HUES64 (cell line): ENCODE measurements at regions not wholly inside any gene's neighbourhood (a gene's known extent, or its start where the extent isn't known, plus 50 kb on each side); places are given as distances from the start of the nearest gene placed in this dataset.

Experiments
- H3K27ac ChIP-seq: 2 replicates; pipeline ENCODE4 v1.7.0; 2013; ENCODE audit warnings: low read depth, low read length, inconsistent platforms
- H3K27me3 ChIP-seq: 2 replicates; pipeline ENCODE4 v1.6.1; 2013; ENCODE audit warnings: mild to moderate bottlenecking, low read length; ENCODE audit not compliant: insufficient read depth
- H3K36me3 ChIP-seq: 2 replicates; pipeline ENCODE4 v1.6.1; 2013; ENCODE audit warnings: mild to moderate bottlenecking, low read length; ENCODE audit not compliant: insufficient read depth
- H3K4me1 ChIP-seq: 2 replicates; pipeline ENCODE4 v1.6.1; 2013; ENCODE audit warnings: mild to moderate bottlenecking, low read length, moderate library complexity; ENCODE audit not compliant: insufficient read depth
- H3K4me3 ChIP-seq: 2 replicates; pipeline ENCODE4 v1.5.1; 2013; ENCODE audit warnings: mild to moderate bottlenecking, low read length, moderate library complexity
- H3K9ac ChIP-seq: 2 replicates; pipeline ENCODE4 v1.6.1; 2013; ENCODE audit warnings: mild to moderate bottlenecking, low read depth, low read length
- H3K9me3 ChIP-seq: 2 replicates; pipeline ENCODE4 v1.6.1; 2013; ENCODE audit warnings: low read depth, low read length; ENCODE audit not compliant: insufficient read depth
- WGBS: fragments of 150-250, 120-280 bp; methylation state at CpG from one replicate; pipeline ENCODE4 v1.1.7; 2013; ENCODE audit warnings: missing lambda C conversion rate; 5-methylcytosine and 5-hydroxymethylcytosine counted together

DNA sequence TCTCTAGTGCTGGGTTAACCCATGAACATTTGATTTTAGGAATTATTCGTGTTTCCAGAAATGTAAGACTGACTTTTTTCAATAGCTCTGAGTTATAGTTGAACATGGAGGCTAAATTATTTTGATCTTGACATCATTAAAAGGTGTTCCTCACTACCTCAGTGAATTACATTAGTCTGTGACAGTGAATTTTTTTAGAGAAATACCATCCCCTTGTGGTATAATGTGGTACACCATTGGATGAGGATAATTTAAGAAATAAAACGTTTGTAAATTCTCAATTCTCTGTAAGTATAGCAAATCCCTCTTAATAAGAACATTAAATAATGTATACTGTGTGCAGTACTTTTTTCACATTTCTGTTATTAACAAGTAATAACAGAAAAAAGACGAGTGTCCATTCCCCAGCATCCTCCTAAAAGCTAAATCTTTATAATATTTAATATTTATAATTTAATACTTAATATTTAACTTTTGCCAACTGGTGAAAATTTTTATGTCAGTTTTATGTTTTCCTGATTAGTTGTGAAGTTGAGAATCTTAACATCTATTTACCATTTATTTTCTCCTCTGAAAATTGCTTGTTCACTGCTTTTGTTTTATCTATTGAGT lies 70.3 kb upstream of the CWC22 start:
- Histone ChIP-seq H3K27ac (no peak overlapping the region), H3K9me3 (peaks cover 14% of the 10 kb centered on the region), H3K27me3 (no peaks in the 10 kb centered on the region), H3K36me3 (no peaks in the 10 kb centered on the region), H3K4me1 (peaks cover 6% of the 10 kb centered on the region), H3K4me3 (no peak overlapping the region), H3K9ac (no peak overlapping the region)
- WGBS: 23% methylated on average over 1 of the region's 3 CpGs

DNA sequence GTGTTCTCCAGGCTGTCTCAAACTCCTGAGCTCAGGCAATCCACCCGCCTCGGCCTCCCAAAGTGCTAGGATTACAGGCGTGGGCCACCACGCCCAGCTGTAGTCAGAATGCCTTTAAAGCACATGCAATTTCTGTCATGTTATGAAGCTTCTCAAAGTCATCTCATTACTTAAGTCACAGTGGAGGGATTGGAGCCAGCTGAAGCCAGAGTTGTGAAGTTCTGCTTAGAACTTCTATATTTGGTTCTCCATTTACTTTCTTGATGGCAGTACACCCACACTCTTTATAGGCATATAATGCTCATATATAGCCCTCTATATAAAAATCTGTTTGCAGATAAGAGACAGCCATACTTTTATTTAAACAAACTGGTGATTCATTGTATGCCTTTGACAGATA lies 68.8 kb upstream of the CWC22 start:
- H3K36me3 ChIP-seq: no peaks in the 10 kb centered on the region
- H3K27ac ChIP-seq: no peak overlapping the region
- no peak overlapping the region for H3K9ac ChIP-seq
- H3K4me1 ChIP-seq: peaks cover 16% of the 10 kb centered on the region
- H3K27me3 ChIP-seq: no peaks in the 10 kb centered on the region
- peaks cover 2% of the 10 kb centered on the region for H3K9me3 ChIP-seq
- 94% methylated on average over 4 of the region's 4 CpGs for WGBS
- no peak overlapping the region for H3K4me3 ChIP-seq

DNA sequence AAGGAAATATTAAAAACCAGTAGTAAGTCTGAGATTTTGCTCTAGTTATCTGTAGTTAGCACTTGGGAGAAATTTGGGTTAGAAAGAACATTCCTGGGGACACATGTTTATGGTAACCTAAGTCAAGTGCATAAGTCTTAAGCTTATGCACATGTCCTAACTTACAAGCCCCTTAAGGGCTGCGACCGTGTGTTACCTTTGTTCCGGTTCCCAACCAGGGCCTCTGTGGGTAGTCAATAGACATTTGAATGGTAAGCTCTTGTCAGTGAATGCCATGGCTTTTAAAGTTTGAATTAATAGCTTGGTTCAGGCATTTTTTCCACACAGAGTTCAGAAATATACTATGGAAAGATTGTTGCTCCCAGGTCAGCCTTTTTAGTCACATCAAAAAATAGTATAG lies 64.7 kb upstream of the CWC22 start:
- no peak overlapping the region for H3K4me3 ChIP-seq
- peak overlapping the region; percentile 29; the same call in 1 of the 2 replicates for H3K27ac ChIP-seq
- no peak overlapping the region for H3K9ac ChIP-seq
- whole genome bisulfite sequencing: 24% methylated on average over 3 of the region's 3 CpGs
- H3K36me3 ChIP-seq: no peaks in the 10 kb centered on the region
- H3K4me1 ChIP-seq: peaks cover 16% of the 10 kb centered on the region
- H3K27me3 ChIP-seq: no peaks in the 10 kb centered on the region
- H3K9me3 ChIP-seq: peaks cover 25% of the 10 kb centered on the region

DNA sequence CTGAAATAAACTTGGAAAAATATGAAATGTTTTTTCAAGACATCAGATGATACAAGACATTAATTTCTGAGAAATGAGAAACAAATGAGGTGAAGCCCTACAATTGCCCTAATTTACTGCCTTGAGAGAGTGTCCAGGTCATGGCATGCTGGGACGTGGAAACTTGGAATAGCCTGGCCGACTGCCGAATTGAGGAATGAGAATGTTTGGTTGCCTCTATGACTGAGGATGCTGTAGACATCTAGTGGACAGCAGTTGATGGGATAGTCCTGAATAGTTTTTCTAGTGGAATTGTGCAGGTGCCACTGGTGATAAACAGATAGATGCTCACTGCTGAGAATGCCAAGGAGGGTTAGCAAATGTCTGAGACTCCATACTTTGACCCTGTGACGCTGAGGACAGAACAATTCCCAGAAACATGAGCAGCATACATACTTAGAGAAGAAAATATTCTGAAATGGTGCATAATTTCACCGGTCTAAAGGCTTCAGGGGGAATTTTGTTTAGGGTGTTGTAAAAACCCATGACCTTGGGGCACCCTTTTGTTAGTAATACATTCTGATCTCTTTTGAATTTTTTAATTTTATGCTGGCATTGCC lies 56.5 kb upstream of the CWC22 start:
- no peak overlapping the region for H3K4me3 ChIP-seq
- peaks cover 4% of the 10 kb centered on the region; the same call in 1 of the 2 replicates for H3K4me1 ChIP-seq
- WGBS: 93% methylated on average over 5 of the region's 5 CpGs
- H3K27ac ChIP-seq: no peak overlapping the region
- no peaks in the 10 kb centered on the region for H3K27me3 ChIP-seq
- no peaks in the 10 kb centered on the region for H3K36me3 ChIP-seq
- H3K9ac ChIP-seq: no peak overlapping the region
- H3K9me3 ChIP-seq: peaks cover 2% of the 10 kb centered on the region; the same call in 1 of the 2 replicates

DNA sequence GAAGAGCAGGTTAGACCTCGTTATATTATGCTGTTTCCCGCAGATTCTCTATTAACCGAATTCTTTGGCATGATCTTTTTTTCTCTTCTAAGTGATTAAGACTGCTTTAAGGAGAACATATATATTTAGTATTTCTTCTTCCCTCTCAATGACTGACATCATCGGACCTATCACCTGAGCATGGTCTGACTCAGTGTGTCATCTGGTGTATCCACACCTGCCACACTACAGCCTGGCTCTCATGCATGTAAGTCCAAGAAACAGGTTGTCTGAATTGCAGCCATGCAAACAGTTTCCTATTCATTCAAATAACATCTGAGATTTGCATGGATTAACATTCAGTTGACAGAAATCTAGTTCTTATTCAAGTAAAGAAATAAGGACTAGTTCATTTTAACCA lies 55.1 kb upstream of the CWC22 start:
- H3K9ac ChIP-seq: no peak overlapping the region
- no peaks in the 10 kb centered on the region for H3K9me3 ChIP-seq
- H3K27ac ChIP-seq: no peak overlapping the region
- peaks cover 18% of the 10 kb centered on the region for H3K4me1 ChIP-seq
- 98% methylated on average over 4 of the region's 4 CpGs for WGBS
- H3K27me3 ChIP-seq: no peaks in the 10 kb centered on the region
- no peak overlapping the region for H3K4me3 ChIP-seq
- no peaks in the 10 kb centered on the region for H3K36me3 ChIP-seq

DNA sequence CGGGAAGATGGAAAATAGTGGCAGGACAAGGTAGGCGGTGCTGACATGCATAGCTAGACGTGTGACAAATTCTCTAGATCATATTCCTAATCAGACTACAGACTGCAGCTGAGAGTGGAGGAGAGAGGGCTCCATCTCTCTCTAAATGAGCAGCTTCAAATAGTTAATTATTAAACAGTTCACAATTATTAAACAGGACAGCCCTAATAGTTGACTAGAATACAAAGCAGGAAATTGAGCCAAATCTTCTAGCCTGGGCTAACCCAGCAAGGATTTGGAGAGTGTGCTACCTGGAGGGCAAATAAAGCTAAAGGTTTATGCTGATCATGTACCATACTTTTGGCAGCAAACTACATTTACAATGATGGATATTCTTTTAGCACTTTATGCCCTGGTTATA lies 54.4 kb upstream of the CWC22 start:
- Histone ChIP-seq H3K9me3 (no peaks in the 10 kb centered on the region), H3K36me3 (no peaks in the 10 kb centered on the region), H3K4me1 (peaks cover 21% of the 10 kb centered on the region), H3K4me3 (no peak overlapping the region), H3K27me3 (no peaks in the 10 kb centered on the region), H3K9ac (no peak overlapping the region), H3K27ac (no peak overlapping the region)
- 94% methylated on average over 2 of the region's 3 CpGs for WGBS

DNA sequence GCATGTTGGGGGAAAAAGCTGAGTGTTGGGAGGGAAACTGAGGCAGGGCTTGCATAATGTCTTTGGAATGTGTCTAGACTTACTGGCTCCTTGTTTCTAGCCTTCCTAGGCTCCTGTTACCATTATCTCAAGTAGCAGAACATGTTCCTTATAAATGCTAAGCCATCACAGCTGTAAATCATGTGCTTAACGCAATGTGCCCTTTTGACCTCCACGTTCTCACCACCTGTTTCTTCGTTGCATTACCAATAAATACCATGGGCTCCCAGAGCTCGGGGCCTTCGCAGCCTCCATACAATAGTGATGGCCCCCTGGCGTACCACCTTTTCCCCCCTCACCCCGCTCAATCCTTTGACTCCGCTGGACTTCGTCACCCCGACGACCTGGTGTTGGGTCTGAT lies 54.0 kb upstream of the CWC22 start:
- no peaks in the 10 kb centered on the region for H3K36me3 ChIP-seq
- 95% methylated on average over 11 of the region's 11 CpGs for WGBS

DNA sequence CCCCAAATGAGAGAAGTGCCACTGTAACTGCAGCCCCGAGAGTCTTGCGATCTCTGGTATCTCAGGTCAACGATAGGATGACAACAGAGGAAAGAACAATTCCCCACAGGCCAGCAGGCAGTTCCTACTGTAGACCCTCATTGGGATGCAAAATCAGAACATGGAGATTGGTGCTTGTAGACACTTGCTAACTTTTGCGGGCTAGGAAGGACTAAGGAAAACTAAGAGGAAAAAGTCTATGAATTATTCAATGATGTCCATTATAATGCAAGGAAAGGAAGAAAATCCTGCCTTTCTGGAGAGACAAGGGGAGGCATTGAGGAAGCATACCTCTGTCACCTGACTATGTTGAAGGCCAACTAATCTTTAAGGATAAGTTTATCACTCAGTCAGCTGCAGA lies 51.9 kb upstream of the CWC22 start:
- Histone ChIP-seq H3K27me3 (no peaks in the 10 kb centered on the region), H3K9me3 (no peaks in the 10 kb centered on the region), H3K4me3 (no peak overlapping the region), H3K27ac (peak overlapping the region; percentile 93; the same call in 1 of the 2 replicates), H3K4me1 (peaks cover 34% of the 10 kb centered on the region), H3K36me3 (no peaks in the 10 kb centered on the region), H3K9ac (no peak overlapping the region)
- WGBS: 74% methylated on average over 4 of the region's 4 CpGs

More for the DNA sequence above, 54.0 kb upstream of the CWC22 start:
- Histone ChIP-seq H3K4me3 (no peak overlapping the region), H3K27me3 (no peaks in the 10 kb centered on the region), H3K9me3 (no peaks in the 10 kb centered on the region), H3K9ac (no peak overlapping the region), H3K27ac (no peak overlapping the region), H3K4me1 (peaks cover 26% of the 10 kb centered on the region)

DNA sequence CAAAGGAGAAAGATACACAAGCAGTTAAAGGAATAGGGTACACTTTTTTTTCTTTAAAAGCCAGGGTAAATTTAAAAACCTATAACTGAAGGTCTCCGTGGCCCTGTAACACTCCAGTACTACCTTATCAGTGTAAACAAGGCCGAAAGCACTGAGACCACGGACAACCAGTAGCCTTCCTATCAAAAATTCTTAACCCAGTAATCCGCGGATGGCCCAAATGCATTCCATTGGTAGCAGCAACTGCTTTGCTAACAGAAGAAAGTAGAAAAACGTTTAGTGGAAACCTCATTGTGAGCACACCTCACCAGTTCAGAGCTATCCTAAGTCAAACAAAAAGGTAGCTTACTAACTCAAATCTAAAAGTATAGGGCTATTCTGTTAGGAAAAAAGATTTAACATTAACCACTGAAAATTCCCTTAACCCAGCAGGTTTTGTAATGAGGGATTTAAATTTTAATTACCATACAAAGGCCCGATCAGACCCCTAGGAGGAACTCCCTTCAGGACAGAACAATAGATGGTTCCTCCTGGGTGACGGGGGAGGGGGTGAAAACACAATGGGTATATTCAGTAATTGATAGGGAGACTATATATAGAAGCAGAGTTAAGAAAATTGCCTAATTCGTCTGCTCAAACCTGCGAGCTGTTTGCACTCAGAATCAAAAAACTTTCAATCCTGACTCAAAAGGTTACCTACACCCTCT lies 50.8 kb upstream of the CWC22 start:
- Histone ChIP-seq H3K36me3 (no peaks in the 10 kb centered on the region), H3K4me3 (no peak overlapping the region), H3K9me3 (no peaks in the 10 kb centered on the region), H3K9ac (peak overlapping the region; percentile 53), H3K4me1 (peaks cover 34% of the 10 kb centered on the region), H3K27me3 (no peaks in the 10 kb centered on the region), H3K27ac (peak overlapping the region; percentile 93)
- 76% methylated on average over 9 of the region's 10 CpGs for WGBS
